NCI-H345 treated with DMSO at 0.1 percent for 48 hours (cell line): ENCODE measurements at regions not wholly inside any gene's neighbourhood (a gene's known extent, or its start where the extent isn't known, plus 50 kb on each side); places are given as distances from the start of the nearest gene placed in this dataset.
"Not testable (repeated sequence)": the region's sequence is repeated elsewhere in the genome, so short reads cannot be mapped to it uniquely, and the experiment has no call there.

ENCODE experiments used
- DNase-seq: peaks from one replicate; lab custom pipeline; 2025; ENCODE audit not compliant: unreplicated experiment; lab: John Stamatoyannopoulos, UW

GRCh38 chr5:85388770-85389169, 1004.1 kb upstream of the EDIL3 start:
- DNase-seq = no peak

GRCh38 chr5:85392309-85392708, 1007.6 kb upstream of the EDIL3 start:
- not testable (repeated sequence) for DNase-seq

- no peak for DNase-seq
Observed at GRCh38 chr5:85395526-85395925, 1010.8 kb upstream of the EDIL3 start.

- no peak for DNase-seq
Observed at GRCh38 chr5:85397451-85397850, 1012.8 kb upstream of the EDIL3 start.

- no peak for DNase-seq
Observed at GRCh38 chr5:85428426-85428934, 1043.8 kb upstream of the EDIL3 start.

- not testable (repeated sequence) for DNase-seq
Observed at GRCh38 chr5:85431726-85432125, 1047.0 kb upstream of the EDIL3 start.

- no peak for DNase-seq
Observed at GRCh38 chr5:85441156-85441555, 1056.5 kb upstream of the EDIL3 start.

GRCh38 chr5:85441853-85442252, 1057.2 kb upstream of the EDIL3 start:
- DNase-seq = no peak

- no peak for DNase-seq
Observed at GRCh38 chr5:85452322-85453025, 1067.8 kb upstream of the EDIL3 start.

GRCh38 chr5:85453026-85453349, 1068.3 kb upstream of the EDIL3 start:
- DNase-seq = no peak

GRCh38 chr5:85458319-85458718, 1073.6 kb upstream of the EDIL3 start:
- DNase-seq = no peak

- no peak for DNase-seq
Observed at GRCh38 chr5:85462957-85463356, 1078.3 kb upstream of the EDIL3 start.

GRCh38 chr5:85466423-85466822, 1081.7 kb upstream of the EDIL3 start:
- DNase-seq = no peak

GRCh38 chr5:85472749-85473148, 1088.1 kb upstream of the EDIL3 start:
- DNase-seq = no peak

- not testable (repeated sequence) for DNase-seq
Observed at GRCh38 chr5:85475151-85475550, 1090.5 kb upstream of the EDIL3 start.

- DNase-seq = no peak
Observed at GRCh38 chr5:85476617-85477016, 1091.9 kb upstream of the EDIL3 start.

- DNase-seq = no peak
Observed at GRCh38 chr5:85479849-85480248, 1095.2 kb upstream of the EDIL3 start.

GRCh38 chr5:85484982-85485574, 1100.4 kb upstream of the EDIL3 start:
- no peak for DNase-seq

GRCh38 chr5:85488295-85488694, 1103.6 kb upstream of the EDIL3 start:
- DNase-seq = no peak

- DNase-seq = no peak
Observed at GRCh38 chr5:85500869-85501268, 1116.2 kb upstream of the EDIL3 start.

GRCh38 chr5:85512896-85513295, 1104.8 kb upstream of the COX7C start:
- DNase-seq = no peak

GRCh38 chr5:85515588-85515987, 1102.2 kb upstream of the COX7C start:
- DNase-seq = no peak

- no peak for DNase-seq
Observed at GRCh38 chr5:85517386-85517785, 1100.4 kb upstream of the COX7C start.
